ENCODE measurements at regions not wholly inside any gene's neighbourhood (a gene's known extent, or its start where the extent isn't known, plus 50 kb on each side); places are given as distances from the start of the nearest gene placed in this dataset.

GRCh38 chr7:96775046-96775445 is 65.4 kb upstream of the SEM1 start:
- intact Hi-C loops (cut with micrococcal nuclease; ENCODE audit: unreplicated experiment) (no loop called here), in situ Hi-C loops (cut with MboI) (no loop called here)
- no peak for TF ChIP-seq SREBF2 (IDR thresholded peaks at IDR 0.05; ENCODE audit: low read length)
- DNase-seq (ENCODE audit: low read depth, low spot score) (no peak), ATAC-seq (no peak), FAIRE-seq (no peak)
- Histone ChIP-seq H3K4me3 (no peak overlapping the region), H3K79me2 (ENCODE audit: control insufficient read depth, insufficient read depth, low read length) (no peaks in the 10 kb centered on the region), H2AFZ (ENCODE audit: control insufficient read depth, low read depth, low read length) (no peak overlapping the region), H3K9me3 (replicated peaks; ENCODE audit: control insufficient read depth, insufficient read depth, low read length) (no peaks in the 10 kb centered on the region), H3K9ac (ENCODE audit: control insufficient read depth, insufficient read depth, low read length) (no peak overlapping the region), H4K20me1 (ENCODE audit: control insufficient read depth, insufficient read depth) (no peaks in the 10 kb centered on the region), H3K4me2 (ENCODE audit: control insufficient read depth, insufficient read depth) (no peak overlapping the region), H3K36me3 (ENCODE audit: control insufficient read depth in 2 of 2, insufficient read depth in 2 of 2, low read length in 1 of 2) (no peaks in the 10 kb centered on the region), H3K27ac (ENCODE audit: control insufficient read depth, insufficient read depth) (no peak overlapping the region), H3K27me3 (replicated peaks in 1 of 2; ENCODE audit: control insufficient read depth in 2 of 2, insufficient read depth in 2 of 2, low read length in 1 of 2) (no peaks in the 10 kb centered on the region; a peak in 1 of 4 replicates), H3K4me1 (ENCODE audit: control insufficient read depth, insufficient read depth, low read length) (no peaks in the 10 kb centered on the region)
- SMC1A ChIA-PET (ENCODE audit: uncharacterized antibody, unreplicated experiment), result no interaction called here
- RAD21 ChIA-PET (ENCODE audit: unreplicated experiment), result no interaction called here
- 69% methylated on average over 8 of the region's 8 CpGs for WGBS (ENCODE audit: insufficient coverage, insufficient replicate concordance, low lambda C conversion rate, missing lambda C conversion rate)
- POLR2A ChIA-PET, result no interaction called here
- CTCF ChIA-PET, result no interaction called here
- no TSS peak for BruUV-seq (replicated peaks)

- Histone ChIP-seq H3K4me1 (ENCODE audit: control insufficient read depth, insufficient read depth, low read length) (no peaks in the 10 kb centered on the region), H3K4me3 (no peak overlapping the region), H3K27ac (ENCODE audit: control insufficient read depth, insufficient read depth) (no peak overlapping the region), H3K36me3 (ENCODE audit: control insufficient read depth in 2 of 2, insufficient read depth in 2 of 2, low read length in 1 of 2) (no peaks in the 10 kb centered on the region), H3K9me3 (replicated peaks; ENCODE audit: control insufficient read depth, insufficient read depth, low read length) (no peaks in the 10 kb centered on the region), H3K27me3 (replicated peaks in 1 of 2; ENCODE audit: control insufficient read depth in 2 of 2, insufficient read depth in 2 of 2, low read length in 1 of 2) (no peaks in the 10 kb centered on the region; a peak in 1 of 4 replicates), H3K4me2 (ENCODE audit: control insufficient read depth, insufficient read depth) (no peak overlapping the region), H4K20me1 (ENCODE audit: control insufficient read depth, insufficient read depth) (no peaks in the 10 kb centered on the region), H2AFZ (ENCODE audit: control insufficient read depth, low read depth, low read length) (no peak overlapping the region), H3K9ac (ENCODE audit: control insufficient read depth, insufficient read depth, low read length) (no peak overlapping the region), H3K79me2 (ENCODE audit: control insufficient read depth, insufficient read depth, low read length) (no peaks in the 10 kb centered on the region)
- BruUV-seq (replicated peaks), result no TSS peak
- CTCF ChIA-PET, result interaction anchor here (0.6 kb wide), 1 partner anchor 60 kb away, joined by 3 read pairs; no protein-coding TSS in a partner anchor
- POLR2A ChIA-PET, result no interaction called here
- intact Hi-C loops (cut with micrococcal nuclease; ENCODE audit: unreplicated experiment), result no loop called here
- ATAC-seq, result peak; percentile 32; the same call in 1 of the 3 replicates
- SMC1A ChIA-PET (ENCODE audit: uncharacterized antibody, unreplicated experiment), result interaction anchor here (1.9 kb wide), 1 partner anchor 249 kb away, joined by 4 read pairs; no protein-coding TSS in a partner anchor
- DNase-seq (ENCODE audit: low read depth, low spot score), result no peak
- in situ Hi-C loops (cut with MboI), result no loop called here
- FAIRE-seq, result no peak
- TF ChIP-seq ETV6 (conservative IDR thresholded peaks at IDR 0.05 in 1 of 2, IDR thresholded peaks at IDR 0.05 in 1 of 2; ENCODE audit: borderline replicate concordance in 1 of 2, low read depth in 1 of 2), result no peak
- TF ChIP-seq RAD21 (IDR thresholded peaks at IDR 0.05; ENCODE audit: insufficient read depth, low read depth, low read length), result 0 out of 2 replicates have a peak, but pooled peaks have one; percentile 24
- TF ChIP-seq CTCF (IDR thresholded peaks at IDR 0.05 in 2 of 3, conservative IDR thresholded peaks at IDR 0.05 in 1 of 3; ENCODE audit: control insufficient read depth in 2 of 3, extremely low read depth in 1 of 3, insufficient read depth in 1 of 3, low read depth in 3 of 3, low read length in 3 of 3), result peak; percentile 4 to 27 (median 5); a peak in 1 of 6 replicates
- RAD21 ChIA-PET (ENCODE audit: unreplicated experiment), result no interaction called here
- 31% methylated on average over 3 of the region's 3 CpGs for WGBS (ENCODE audit: insufficient coverage, insufficient replicate concordance, low lambda C conversion rate, missing lambda C conversion rate)
Observed at GRCh38 chr7:96778263-96778662, 68.6 kb upstream of the SEM1 start.

Measured in GM12878 (cell line).